Kasumi-1 (cell line): ENCODE measurements at regions not wholly inside any gene's neighbourhood (a gene's known extent, or its start where the extent isn't known, plus 50 kb on each side); places are given as distances from the start of the nearest gene placed in this dataset.

Source experiments
- DNase-seq, 2 experiments: peaks; one replicate each; lab custom pipeline; 2025; lab: John Stamatoyannopoulos, UW

- DNase-seq: no peak
Measured at GRCh38 chr1:106962591-106962990, 93.9 kb upstream of the PRMT6 start.

- no peak for DNase-seq
Measured at GRCh38 chr1:106964495-106964894, 92.0 kb upstream of the PRMT6 start.

GRCh38 chr1:106968644-106969043 is 87.8 kb upstream of the PRMT6 start:
- DNase-seq: no peak

- no peak for DNase-seq
Measured at GRCh38 chr1:106969731-106970130, 86.7 kb upstream of the PRMT6 start.

GRCh38 chr1:106972074-106972473 is 84.4 kb upstream of the PRMT6 start:
- DNase-seq: no peak

- DNase-seq: no peak
Measured at GRCh38 chr1:106975944-106976343, 80.5 kb upstream of the PRMT6 start.

- no peak for DNase-seq
Measured at GRCh38 chr1:106978477-106979322, 77.8 kb upstream of the PRMT6 start.

- DNase-seq: no peak
Measured at GRCh38 chr1:106979371-106979770, 77.1 kb upstream of the PRMT6 start.

GRCh38 chr1:106980121-106980520 is 76.4 kb upstream of the PRMT6 start:
- DNase-seq: no peak

- no peak for DNase-seq
Measured at GRCh38 chr1:106984801-106985200, 71.7 kb upstream of the PRMT6 start.

GRCh38 chr1:106986603-106987002 is 69.9 kb upstream of the PRMT6 start:
- no peak for DNase-seq

- DNase-seq: no peak
Measured at GRCh38 chr1:106995970-106996369, 60.5 kb upstream of the PRMT6 start.

- DNase-seq: no peak
Measured at GRCh38 chr1:106998431-106999002, 58.0 kb upstream of the PRMT6 start.

GRCh38 chr1:107000902-107001301 is 55.6 kb upstream of the PRMT6 start:
- no peak for DNase-seq

GRCh38 chr1:107003972-107004371 is 52.5 kb upstream of the PRMT6 start:
- no peak for DNase-seq

GRCh38 chr1:107004421-107004820 is 52.1 kb upstream of the PRMT6 start:
- no peak for DNase-seq
